PFSK-1 (cell line): ENCODE measurements at regions not wholly inside any gene's neighbourhood (a gene's known extent, or its start where the extent isn't known, plus 50 kb on each side); places are given as distances from the start of the nearest gene placed in this dataset.

ENCODE experiments used
- FOXP2 ChIP-seq: optimal IDR thresholded peaks from 2 replicates; pipeline ENCODE3; 2011; ENCODE audit warnings: borderline replicate concordance, control low read depth, inconsistent platforms; ENCODE audit not compliant: insufficient read depth; ENCODE audit errors: extremely low read length, extremely low read depth
- POLR2AphosphoS5 ChIP-seq: IDR thresholded peaks from 2 replicates; pipeline ENCODE4 v1.6.1; 2012; ENCODE audit warnings: low read depth, mild to moderate bottlenecking, control low read depth, low read length, moderate library complexity
- REST ChIP-seq, 2 experiments: IDR thresholded peaks; 2 replicates each; pipeline versions ENCODE4 v1.6.1 to v1.8.0; 2011 to 2012; ENCODE audit warnings: low read depth in 2 of 2, low read length in 2 of 2, control low read depth in 1 of 2, inconsistent platforms in 1 of 2, mild to moderate bottlenecking in 1 of 2, moderate library complexity in 1 of 2; ENCODE audit not compliant: insufficient read depth in 1 of 2
- SIN3A ChIP-seq: IDR thresholded peaks from 2 replicates; pipeline ENCODE4 v1.6.1; 2012; ENCODE audit warnings: mild to moderate bottlenecking, low read length, moderate library complexity, borderline replicate concordance; ENCODE audit not compliant: insufficient read depth
- TAF1 ChIP-seq: IDR thresholded peaks from 2 replicates; pipeline ENCODE4 v1.6.1; 2012; ENCODE audit warnings: low read length, control low read depth, borderline replicate concordance; ENCODE audit not compliant: insufficient read depth

GRCh38 chr6:134722200-134722870, 227.6 kb downstream of the ALDH8A1 start:
- TF ChIP-seq REST (IDR thresholded peaks at IDR 0.05; ENCODE audit: insufficient read depth in 1 of 2, low read depth in 2 of 2, low read length in 2 of 2) (no peak), TAF1 (no peak), FOXP2 (no peak), SIN3A (no peak), POLR2AphosphoS5 (no peak)

- TF ChIP-seq SIN3A: no peak
- no peak for TF ChIP-seq TAF1
- TF ChIP-seq REST (IDR thresholded peaks at IDR 0.05; ENCODE audit: insufficient read depth in 1 of 2, low read depth in 2 of 2, low read length in 2 of 2): no peak
- no peak for TF ChIP-seq POLR2AphosphoS5
- no peak for TF ChIP-seq FOXP2
Measured at GRCh38 chr6:134721060-134721405, 228.9 kb downstream of the ALDH8A1 start.

GRCh38 chr6:134720353-134721059, 229.4 kb downstream of the ALDH8A1 start:
- TF ChIP-seq TAF1: no peak
- TF ChIP-seq POLR2AphosphoS5: no peak
- TF ChIP-seq REST (IDR thresholded peaks at IDR 0.05; ENCODE audit: insufficient read depth in 1 of 2, low read depth in 2 of 2, low read length in 2 of 2): no peak; a peak in 1 of 4 replicates
- TF ChIP-seq SIN3A: no peak
- TF ChIP-seq FOXP2: no peak

GRCh38 chr6:134719911-134720310, 230.0 kb downstream of the ALDH8A1 start:
- TF ChIP-seq POLR2AphosphoS5 (no peak), TAF1 (no peak), FOXP2 (no peak), REST (IDR thresholded peaks at IDR 0.05; ENCODE audit: insufficient read depth in 1 of 2, low read depth in 2 of 2, low read length in 2 of 2) (no peak), SIN3A (no peak)
